Nucleus accumbens (tissue), 56 donors: ENCODE measurements at regions not wholly inside any gene's neighbourhood (a gene's known extent, or its start where the extent isn't known, plus 50 kb on each side); places are given as distances from the start of the nearest gene placed in this dataset.

Source experiments
- DNase-seq, 56 donors: peaks; one replicate each; lab custom pipeline; 2025; lab: John Stamatoyannopoulos, UW

DNA sequence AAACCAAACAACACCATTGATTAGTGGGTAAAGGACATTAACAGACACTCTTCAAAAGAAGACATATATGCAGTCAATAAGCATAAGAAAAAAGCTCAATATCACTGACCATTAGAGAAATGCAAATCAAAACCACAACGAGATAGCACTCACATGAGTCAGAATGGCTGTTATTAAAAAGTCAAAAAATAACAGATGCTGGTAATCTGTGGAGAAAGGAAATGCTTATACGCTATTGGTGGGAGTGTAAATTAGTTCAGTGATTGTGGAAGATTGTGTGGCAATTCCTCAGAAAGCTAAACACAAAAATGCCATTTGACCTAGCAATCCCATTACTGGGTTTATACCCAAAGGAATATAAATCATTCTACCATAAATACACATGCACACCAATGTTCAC is 182.6 kb downstream of the TRPC6 start:
- no peak for DNase-seq

DNA sequence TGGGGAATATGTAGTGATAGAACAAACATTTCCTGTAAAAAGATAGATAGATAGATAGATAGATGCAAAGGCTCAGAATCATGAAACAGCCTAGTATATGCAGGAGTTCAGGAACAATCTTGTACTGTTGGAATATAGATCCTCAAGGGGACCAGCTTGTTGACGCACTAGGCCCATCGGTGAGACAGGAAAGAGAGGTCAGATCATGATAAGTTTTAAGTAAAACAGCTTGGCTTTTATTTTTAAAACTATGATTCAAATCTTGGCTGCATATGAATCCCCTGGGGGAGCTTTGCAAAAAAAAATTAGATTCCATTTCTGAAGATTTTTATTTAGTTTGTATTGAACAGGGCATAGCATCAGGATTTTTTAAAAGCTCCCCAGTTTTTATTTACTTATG is 185.8 kb downstream of the TRPC6 start:
- no peak for DNase-seq

DNA sequence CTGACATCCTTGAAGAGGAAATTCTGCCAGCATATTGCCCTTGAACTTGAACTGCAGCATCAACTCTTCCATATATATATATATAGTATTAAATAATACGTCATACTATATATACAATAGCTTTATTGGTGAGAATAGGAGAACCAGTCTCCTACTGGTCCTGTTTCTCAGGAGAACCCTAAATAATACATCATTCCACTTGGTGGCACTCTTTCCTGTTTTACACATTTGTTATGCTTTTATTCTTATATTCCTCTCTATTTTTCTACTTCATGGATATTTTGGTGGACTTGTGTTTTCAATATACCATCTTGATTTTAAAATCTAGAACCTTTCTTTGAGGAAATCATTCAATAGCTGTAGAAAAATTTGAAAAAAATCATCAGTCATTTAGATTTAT is 193.3 kb downstream of the TRPC6 start:
- no peak for DNase-seq

GRCh38 chr11:101369835-101370234 is 214.0 kb downstream of the TRPC6 start:
- no peak for DNase-seq

GRCh38 chr11:101363706-101364275 is 220.0 kb downstream of the TRPC6 start:
- DNase-seq: no peak

DNA sequence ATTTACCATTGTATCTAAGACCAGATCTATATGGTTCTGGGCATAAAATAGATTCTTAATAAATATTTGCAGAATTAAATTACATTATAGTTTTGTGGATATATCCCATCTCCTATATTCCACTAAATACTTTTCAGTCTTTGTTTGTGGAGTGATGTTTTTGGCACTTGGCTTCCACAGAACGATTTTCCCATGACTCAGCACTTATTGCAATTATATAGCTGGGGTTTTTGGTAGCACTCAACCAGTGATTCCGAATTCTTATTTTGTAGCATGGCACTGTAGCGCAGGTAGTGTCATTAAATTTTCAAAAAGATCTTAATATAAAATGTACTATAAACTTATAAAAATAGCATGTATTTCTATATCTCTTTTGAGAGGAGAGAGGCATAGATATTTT is 221.2 kb downstream of the TRPC6 start:
- no peak for DNase-seq

GRCh38 chr11:101357771-101358170 is 226.0 kb downstream of the TRPC6 start:
- DNase-seq: no peak

- DNase-seq: no peak
Measured at GRCh38 chr11:101354801-101355200, 225.2 kb upstream of the PGR start.

DNA sequence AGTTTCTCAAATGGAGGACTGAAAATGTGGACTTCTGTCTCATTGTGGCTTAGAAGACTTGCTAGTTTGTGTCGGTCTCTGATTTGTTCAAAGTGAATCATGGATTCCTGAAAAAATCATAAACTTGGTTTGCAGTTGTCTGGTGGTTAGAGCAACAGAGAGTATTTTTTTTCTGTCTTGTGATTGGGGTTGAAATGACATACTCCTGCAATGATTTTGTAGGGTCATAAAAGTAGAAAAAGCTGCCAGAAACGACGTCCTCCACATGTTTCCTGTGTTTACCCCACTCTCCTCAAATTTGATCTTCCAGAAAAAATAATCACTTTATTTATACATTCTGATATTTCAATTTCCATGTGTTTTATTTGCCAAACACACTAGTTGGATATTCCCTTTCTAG is 219.2 kb upstream of the PGR start:
- DNase-seq: no peak

GRCh38 chr11:101346591-101346990 is 217.0 kb upstream of the PGR start:
- no peak for DNase-seq

GRCh38 chr11:101345891-101346290 is 216.3 kb upstream of the PGR start:
- no peak for DNase-seq

DNA sequence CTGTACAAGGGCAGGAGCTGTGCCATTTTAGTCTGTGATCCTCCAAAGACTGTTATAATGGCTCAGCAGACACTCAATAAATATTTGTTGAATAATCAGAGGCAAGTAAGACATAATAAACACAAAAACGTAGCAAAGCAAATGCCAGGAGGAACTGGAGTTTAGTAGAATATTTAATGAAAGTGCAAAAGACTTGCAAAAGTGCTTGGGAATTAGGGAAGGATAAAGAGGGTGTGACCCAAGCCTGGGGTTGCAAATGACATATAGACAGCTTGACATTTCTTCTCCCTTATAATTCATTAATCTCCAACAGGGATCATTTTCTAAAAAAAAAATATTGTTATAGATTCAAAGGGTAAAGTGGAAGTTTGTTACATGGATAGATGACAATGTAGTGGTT is 212.7 kb upstream of the PGR start:
- DNase-seq: no peak

DNA sequence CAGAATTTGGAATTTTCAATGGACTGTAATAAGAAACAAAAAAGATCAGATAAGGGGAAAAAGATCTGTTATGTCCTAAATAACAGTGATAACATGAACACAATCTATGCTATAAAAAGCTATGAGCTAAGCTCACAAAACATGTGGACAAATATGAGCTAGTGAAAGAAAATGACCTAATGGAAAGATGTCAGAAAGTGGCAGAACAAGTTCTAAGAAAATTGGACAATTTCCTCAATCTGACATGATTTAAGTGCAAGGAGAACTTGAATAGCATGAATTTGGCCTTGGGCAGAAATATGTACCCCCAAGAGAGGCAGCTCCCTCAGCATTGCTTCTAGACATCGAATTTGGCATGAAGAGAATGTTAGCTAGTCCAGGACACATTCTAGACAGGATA is 212.0 kb upstream of the PGR start:
- DNase-seq: no peak

DNA sequence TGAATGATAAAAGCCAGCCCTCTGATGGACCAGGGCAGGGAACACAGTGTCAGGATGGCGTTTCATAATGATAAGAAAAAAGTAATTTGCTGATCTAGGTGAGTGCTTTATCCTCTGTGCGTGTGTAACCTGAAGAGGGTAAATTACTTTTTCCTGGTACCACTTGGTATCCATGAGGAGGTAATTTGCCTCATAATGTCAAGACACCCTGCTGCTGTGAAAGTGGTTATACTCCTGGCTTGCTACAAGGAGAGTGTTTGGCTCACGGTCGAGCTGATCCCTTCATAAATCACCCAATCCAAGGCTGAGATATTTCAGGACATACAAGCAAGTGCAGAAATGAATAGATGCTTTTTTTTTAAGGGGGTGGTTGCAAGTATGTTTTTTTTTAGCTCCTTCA is 207.2 kb upstream of the PGR start:
- DNase-seq: no peak

GRCh38 chr11:101336155-101336554 is 206.5 kb upstream of the PGR start:
- DNase-seq: no peak

GRCh38 chr11:101334581-101334980 is 205.0 kb upstream of the PGR start:
- DNase-seq: no peak

- DNase-seq: no peak
Measured at GRCh38 chr11:101331411-101331810, 201.8 kb upstream of the PGR start.

DNA sequence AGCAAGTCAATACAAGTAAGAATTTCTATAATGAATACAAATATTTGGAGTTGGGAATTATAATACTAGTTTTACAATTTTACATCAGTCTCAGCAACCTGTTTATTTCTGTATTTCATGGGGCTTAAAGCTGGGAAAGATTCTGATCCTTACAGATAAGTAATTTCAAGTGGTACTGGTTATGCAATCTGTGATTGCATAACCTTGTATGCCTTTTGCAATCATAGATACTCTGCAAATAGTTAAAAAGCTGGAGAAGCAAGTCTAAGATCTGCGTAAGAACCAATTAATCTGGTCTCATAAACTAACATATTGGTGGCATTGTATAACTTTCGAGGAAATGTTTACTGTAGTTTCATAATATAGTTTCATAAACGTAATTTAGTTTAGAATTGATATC is 198.3 kb upstream of the PGR start:
- no peak for DNase-seq

DNA sequence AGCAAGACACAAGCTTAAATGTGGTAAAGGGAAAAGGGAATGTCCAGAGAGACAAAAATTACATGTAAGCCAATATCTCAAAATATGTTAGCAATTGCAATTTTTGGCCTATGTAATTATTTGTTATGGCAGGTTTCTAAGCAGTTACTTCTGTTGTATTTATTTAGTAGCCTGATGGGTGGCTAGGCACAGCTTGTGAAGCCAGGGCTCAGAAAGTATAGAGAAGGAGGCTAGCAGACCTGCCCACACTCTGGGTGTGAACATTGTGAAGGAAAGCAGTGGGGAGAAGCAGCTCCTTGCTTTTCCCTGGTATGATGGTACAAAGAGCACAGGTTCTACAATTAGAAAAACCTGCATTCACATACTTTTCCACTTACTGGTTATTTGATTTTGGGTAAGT is 196.5 kb upstream of the PGR start:
- DNase-seq: no peak

DNA sequence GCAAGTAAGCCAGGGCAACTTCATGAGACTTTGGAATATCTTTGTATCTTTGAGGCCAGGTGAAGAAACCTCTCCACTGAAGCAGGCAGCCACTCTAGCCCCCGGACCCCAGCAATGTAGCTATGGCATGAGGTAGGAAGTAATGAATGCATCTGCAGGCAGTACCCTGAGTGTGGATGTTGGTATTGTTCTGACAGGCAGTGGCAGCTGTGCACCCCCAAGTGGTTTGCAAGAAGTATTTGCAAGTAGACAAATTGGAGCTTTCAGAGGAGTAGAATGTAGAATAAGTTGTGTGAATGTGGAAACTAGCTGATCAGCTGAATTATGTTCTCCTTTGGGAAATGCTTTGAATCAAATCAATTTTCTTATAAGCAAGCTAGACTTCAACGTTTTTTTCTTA is 194.4 kb upstream of the PGR start:
- peak in 1 of 56 donors; percentile 11 for DNase-seq

DNA sequence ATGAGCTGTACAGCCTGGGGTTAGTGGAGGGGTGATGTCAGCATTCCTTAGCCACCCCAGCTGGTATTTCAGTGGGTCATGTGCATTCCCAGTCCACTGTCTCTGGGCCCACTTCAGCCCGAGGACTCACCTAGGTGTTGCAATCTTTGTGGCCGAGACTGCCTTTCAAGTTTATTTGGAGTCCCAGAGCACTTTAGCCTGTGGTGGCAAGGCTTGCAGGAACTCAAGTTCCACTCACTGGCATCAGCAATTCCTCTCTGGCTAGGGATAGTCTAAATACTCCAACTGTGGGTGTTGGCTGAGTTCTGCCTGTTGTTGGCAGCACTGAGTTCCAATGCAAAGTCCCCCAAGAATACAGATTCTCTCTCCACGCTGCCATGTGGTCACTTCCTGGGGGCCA is 191.6 kb upstream of the PGR start:
- DNase-seq: no peak

- no peak for DNase-seq
Measured at GRCh38 chr11:101306721-101307120, 177.1 kb upstream of the PGR start.

DNA sequence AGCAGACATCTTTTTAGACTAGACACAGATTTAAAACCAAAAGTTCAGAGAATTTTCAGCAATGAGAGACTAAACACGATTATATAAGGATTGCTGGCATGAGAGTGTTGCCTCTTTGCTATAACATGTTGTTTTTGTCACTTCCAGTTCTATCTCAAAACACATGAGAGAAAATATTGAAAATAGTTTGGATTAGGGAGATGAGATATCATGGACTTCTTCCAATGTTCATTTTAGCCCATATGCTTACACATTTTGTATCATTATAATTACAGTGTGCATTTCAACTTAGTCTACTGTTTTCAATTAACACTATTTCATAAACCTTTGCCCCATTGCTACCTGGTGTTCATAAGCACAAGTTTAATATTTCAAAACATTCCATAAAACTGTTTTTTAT is 175.9 kb upstream of the PGR start:
- no peak for DNase-seq

DNA sequence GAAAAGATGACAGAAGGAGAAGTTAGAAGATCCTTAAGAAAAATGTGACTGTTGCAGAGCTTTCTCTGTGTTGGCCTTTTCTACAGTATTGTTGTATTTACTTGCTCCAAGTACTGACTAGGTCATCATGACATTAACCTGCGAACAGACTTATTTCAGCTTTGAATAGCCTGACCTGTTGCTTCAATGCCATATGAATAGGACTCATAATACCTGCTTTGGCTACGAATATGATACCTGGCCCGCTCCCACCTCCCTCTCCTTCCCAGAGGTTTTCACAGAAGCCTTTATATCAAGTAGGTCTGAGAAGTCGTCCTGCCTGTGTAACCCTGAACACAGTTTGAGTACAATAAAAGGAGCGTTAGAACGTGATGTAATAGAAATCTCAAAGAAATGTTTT is 169.6 kb upstream of the PGR start:
- no peak for DNase-seq
